SH-SY5Y (cell line): ENCODE measurements at regions not wholly inside any gene's neighbourhood (a gene's known extent, or its start where the extent isn't known, plus 50 kb on each side); places are given as distances from the start of the nearest gene placed in this dataset.

ENCODE experiments used
- GATA2 ChIP-seq: IDR thresholded peaks from 2 replicates; pipeline ENCODE4 v1.6.1; 2011; ENCODE audit warnings: mild to moderate bottlenecking, low read depth, low read length
- GATA3 ChIP-seq: IDR thresholded peaks from 2 replicates; pipeline ENCODE4 v1.6.1; 2011; ENCODE audit warnings: low read depth, mild to moderate bottlenecking, low read length, moderate library complexity

- TF ChIP-seq GATA3 (no peak), GATA2 (no peak)
These were observed 368.2 kb upstream of the ROPN1 start for GRCh38 chr3:124360155-124360554.
